HUES48 (cell line): ENCODE measurements at regions not wholly inside any gene's neighbourhood (a gene's known extent, or its start where the extent isn't known, plus 50 kb on each side); places are given as distances from the start of the nearest gene placed in this dataset.

Experiments used
- H3K27ac ChIP-seq: one replicate; pipeline ENCODE4 v1.7.0; 2013; ENCODE audit warnings: low read depth, low read length, inconsistent platforms
- H3K27me3 ChIP-seq: 2 replicates; pipeline ENCODE4 v1.6.1; 2013; ENCODE audit warnings: mild to moderate bottlenecking, low read length; ENCODE audit not compliant: control insufficient read depth, insufficient read depth
- H3K36me3 ChIP-seq: 2 replicates; pipeline ENCODE4 v1.6.1; 2013; ENCODE audit warnings: low read length; ENCODE audit not compliant: control insufficient read depth, insufficient read depth
- H3K4me1 ChIP-seq: 2 replicates; pipeline ENCODE4 v1.6.1; 2013; ENCODE audit warnings: mild to moderate bottlenecking, low read length; ENCODE audit not compliant: control insufficient read depth, insufficient read depth
- H3K4me3 ChIP-seq: 2 replicates; pipeline ENCODE4 v1.5.1; 2013; ENCODE audit warnings: mild to moderate bottlenecking, low read depth, low read length
- H3K9ac ChIP-seq: 2 replicates; pipeline ENCODE4 v1.6.1; 2013; ENCODE audit warnings: mild to moderate bottlenecking, low read depth, low read length, moderate library complexity
- H3K9me3 ChIP-seq: 2 replicates; pipeline ENCODE4 v1.6.1; 2013; ENCODE audit warnings: low read length; ENCODE audit not compliant: control insufficient read depth, insufficient read depth

- Histone ChIP-seq H3K4me1 (no peaks in the 10 kb centered on the region), H3K36me3 (no peaks in the 10 kb centered on the region), H3K27ac (no peak overlapping the region), H3K27me3 (no peaks in the 10 kb centered on the region; the same call in 1 of the 2 replicates), H3K9me3 (no peaks in the 10 kb centered on the region), H3K4me3 (no peak overlapping the region), H3K9ac (no peak overlapping the region)
Measured at GRCh38 chr15:69801144-69801543, 296.6 kb downstream of the TLE3 start.

DNA sequence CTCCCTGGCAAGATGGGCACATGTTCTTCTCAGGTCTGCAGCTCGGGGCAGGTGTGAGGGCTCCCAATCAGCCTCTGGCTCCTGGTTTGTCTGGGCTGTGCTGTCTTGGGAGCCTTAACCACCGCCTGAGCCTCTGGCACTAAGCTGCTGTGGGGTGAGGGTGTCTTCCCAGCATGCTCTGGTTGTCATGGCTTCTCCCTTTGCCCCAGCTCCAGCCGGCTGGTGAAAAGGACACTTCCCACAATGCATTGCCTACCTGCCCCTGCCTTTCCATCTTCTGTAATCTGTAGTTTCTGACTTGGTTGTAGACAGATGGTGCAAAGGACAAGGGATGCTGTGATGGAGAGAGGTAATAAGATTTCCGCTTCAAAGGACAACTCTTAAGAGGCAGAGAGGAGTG lies 295.3 kb downstream of the TLE3 start:
- Histone ChIP-seq H3K27me3 (no peaks in the 10 kb centered on the region; the same call in 1 of the 2 replicates), H3K9ac (no peak overlapping the region), H3K4me3 (no peak overlapping the region), H3K4me1 (no peaks in the 10 kb centered on the region), H3K27ac (no peak overlapping the region), H3K9me3 (no peaks in the 10 kb centered on the region), H3K36me3 (no peaks in the 10 kb centered on the region)

- H3K9ac ChIP-seq = no peak overlapping the region
- H3K27me3 ChIP-seq = no peaks in the 10 kb centered on the region
- no peak overlapping the region for H3K4me3 ChIP-seq
Measured at GRCh38 chr15:69804786-69805185, 292.9 kb downstream of the TLE3 start.

GRCh38 chr15:69805248-69805953 lies 292.3 kb downstream of the TLE3 start:
- no peak overlapping the region for H3K9ac ChIP-seq
- no peak overlapping the region for H3K27ac ChIP-seq
- H3K27me3 ChIP-seq = no peaks in the 10 kb centered on the region
- H3K4me3 ChIP-seq = no peak overlapping the region
- H3K4me1 ChIP-seq = no peaks in the 10 kb centered on the region
- no peaks in the 10 kb centered on the region for H3K9me3 ChIP-seq
- no peaks in the 10 kb centered on the region for H3K36me3 ChIP-seq

More at GRCh38 chr15:69804786-69805185, 292.9 kb downstream of the TLE3 start:
- Histone ChIP-seq H3K4me1 (no peaks in the 10 kb centered on the region), H3K27ac (no peak overlapping the region), H3K9me3 (no peaks in the 10 kb centered on the region), H3K36me3 (no peaks in the 10 kb centered on the region)

DNA sequence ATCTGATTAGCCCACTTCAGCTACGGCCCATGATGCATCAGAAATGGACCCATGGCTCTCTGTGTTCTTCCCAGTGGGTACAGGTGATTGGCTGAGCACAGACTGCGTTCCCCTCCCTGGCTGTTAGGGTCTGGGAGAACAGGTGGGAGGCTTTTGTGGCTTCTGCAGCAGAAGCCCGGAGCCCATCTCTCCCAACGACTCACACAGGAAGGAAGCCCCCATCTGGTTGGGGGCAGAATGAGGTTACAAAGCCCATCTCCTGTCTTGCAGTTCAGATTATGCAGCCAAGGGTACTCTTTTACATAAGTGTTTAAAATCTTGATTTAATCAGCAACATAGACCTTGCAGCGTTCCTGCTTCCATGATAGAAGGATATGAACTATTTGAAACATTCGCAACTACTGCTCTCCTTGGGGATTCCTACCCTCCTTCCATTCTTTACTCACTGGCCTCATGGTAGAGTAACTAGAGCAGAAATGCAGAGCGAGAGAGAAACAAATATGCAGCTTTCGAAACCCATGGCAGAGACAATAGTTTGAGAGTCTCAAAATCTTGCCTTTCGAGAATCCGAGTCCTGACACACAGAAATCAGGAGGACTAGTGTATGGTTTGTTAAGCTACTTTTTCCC lies 291.3 kb downstream of the TLE3 start:
- no peaks in the 10 kb centered on the region for H3K36me3 ChIP-seq
- H3K4me1 ChIP-seq = no peaks in the 10 kb centered on the region
- no peak overlapping the region for H3K9ac ChIP-seq
- H3K9me3 ChIP-seq = no peaks in the 10 kb centered on the region
- H3K4me3 ChIP-seq = no peak overlapping the region
- H3K27ac ChIP-seq = no peak overlapping the region
- H3K27me3 ChIP-seq = no peaks in the 10 kb centered on the region

DNA sequence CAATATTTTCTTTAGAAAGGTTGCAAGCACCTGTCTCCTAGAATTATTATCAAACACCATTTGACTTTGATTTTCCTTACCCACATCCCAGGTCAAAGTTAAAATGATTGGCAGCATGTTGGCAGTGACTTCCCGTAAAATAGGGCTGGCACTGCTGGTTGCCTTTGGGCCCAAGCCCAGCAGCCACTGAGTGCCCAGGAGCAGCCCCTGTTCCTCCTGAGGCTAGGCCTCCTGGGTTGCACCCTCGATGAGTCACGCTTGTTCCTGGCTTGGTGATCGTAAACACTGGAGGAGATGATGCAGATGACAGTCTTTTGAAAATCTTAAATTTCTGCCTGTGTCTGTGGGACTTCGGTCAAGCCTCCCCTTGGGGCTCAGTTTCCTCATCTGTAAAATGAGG lies 290.0 kb downstream of the TLE3 start:
- Histone ChIP-seq H3K4me3 (no peak overlapping the region), H3K27ac (no peak overlapping the region), H3K27me3 (no peaks in the 10 kb centered on the region), H3K9me3 (no peaks in the 10 kb centered on the region), H3K4me1 (no peaks in the 10 kb centered on the region), H3K9ac (no peak overlapping the region), H3K36me3 (no peaks in the 10 kb centered on the region)

DNA sequence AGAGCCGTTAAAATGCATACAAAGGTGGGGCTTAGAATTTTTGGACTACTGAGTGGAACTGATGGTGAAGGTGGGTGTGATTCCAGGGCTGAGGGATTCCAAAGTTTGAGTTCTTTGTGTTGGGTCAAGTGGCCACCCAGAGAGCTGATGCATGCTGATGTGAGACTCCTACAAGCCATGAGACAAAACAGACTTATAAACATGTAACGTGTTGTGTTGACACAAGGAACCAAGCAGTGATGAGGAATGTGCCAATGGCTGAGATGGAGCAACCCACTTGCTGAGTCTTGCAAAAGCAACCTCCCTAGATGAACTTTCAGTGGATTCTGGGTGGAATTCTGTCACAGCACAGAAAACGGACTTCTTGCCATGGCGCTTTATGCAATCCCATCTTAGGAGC lies 289.0 kb downstream of the TLE3 start:
- Histone ChIP-seq H3K4me3 (no peak overlapping the region), H3K27ac (no peak overlapping the region), H3K9me3 (no peaks in the 10 kb centered on the region), H3K4me1 (peaks cover 8% of the 10 kb centered on the region; the same call in 1 of the 2 replicates), H3K27me3 (no peaks in the 10 kb centered on the region), H3K36me3 (no peaks in the 10 kb centered on the region), H3K9ac (no peak overlapping the region)

GRCh38 chr15:69809421-69809820 lies 288.3 kb downstream of the TLE3 start:
- no peak overlapping the region for H3K9ac ChIP-seq
- no peak overlapping the region for H3K27ac ChIP-seq
- no peaks in the 10 kb centered on the region for H3K27me3 ChIP-seq
- no peaks in the 10 kb centered on the region for H3K36me3 ChIP-seq
- H3K4me3 ChIP-seq = no peak overlapping the region
- peaks cover 9% of the 10 kb centered on the region; the same call in 1 of the 2 replicates for H3K4me1 ChIP-seq
- H3K9me3 ChIP-seq = no peaks in the 10 kb centered on the region

- Histone ChIP-seq H3K27me3 (no peaks in the 10 kb centered on the region), H3K4me1 (peaks cover 9% of the 10 kb centered on the region; the same call in 1 of the 2 replicates), H3K9ac (no peak overlapping the region), H3K4me3 (no peak overlapping the region), H3K36me3 (no peaks in the 10 kb centered on the region), H3K9me3 (no peaks in the 10 kb centered on the region), H3K27ac (no peak overlapping the region)
Measured at GRCh38 chr15:69810431-69811354, 287.0 kb downstream of the TLE3 start.

DNA sequence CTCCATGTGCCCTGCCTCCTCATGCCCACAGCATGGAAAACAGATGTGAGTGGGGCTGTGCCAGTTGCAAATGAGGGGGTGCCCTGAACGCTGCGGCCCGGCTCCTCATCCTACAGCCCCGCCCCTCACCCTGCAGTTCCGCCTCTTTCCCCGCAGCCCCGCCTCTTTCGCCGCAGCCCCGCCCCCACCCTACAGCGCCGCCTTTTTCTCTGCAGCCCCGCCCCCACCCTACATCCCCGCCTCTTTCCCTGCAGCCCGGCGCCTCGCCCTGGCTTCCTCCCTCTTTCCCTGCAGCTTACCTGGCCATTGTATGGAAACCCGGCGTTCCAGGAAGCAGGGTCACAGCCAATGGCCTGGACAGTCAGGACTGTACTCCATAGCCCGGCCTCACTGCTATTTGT lies 284.9 kb downstream of the TLE3 start:
- Histone ChIP-seq H3K27ac (no peak overlapping the region), H3K9ac (no peak overlapping the region), H3K4me3 (no peak overlapping the region), H3K27me3 (no peaks in the 10 kb centered on the region), H3K36me3 (no peaks in the 10 kb centered on the region), H3K4me1 (peaks cover 9% of the 10 kb centered on the region; the same call in 1 of the 2 replicates), H3K9me3 (no peaks in the 10 kb centered on the region)
